Testis (tissue), 2 donors: ENCODE measurements at regions not wholly inside any gene's neighbourhood (a gene's known extent, or its start where the extent isn't known, plus 50 kb on each side); places are given as distances from the start of the nearest gene placed in this dataset.

ENCODE experiments used
- CTCF ChIP-seq, 3 experiments: fragments of 450-650 bp in 2 of 3; fragments of 200-600 bp in 1 of 3; sonication (generic) in 1 of 3; IDR thresholded peaks; one replicate each; pipeline ENCODE4 v1.5.1; 2016 to 2019; ENCODE audit warnings: antibody characterized with exemption in 3 of 3, mild to moderate bottlenecking in 2 of 3, moderate library complexity in 1 of 3
- POLR2A ChIP-seq: fragments of 450-650 bp; IDR thresholded peaks from one replicate; pipeline ENCODE4 v1.6.1; 2017; ENCODE audit warnings: antibody characterized with exemption, mild to moderate bottlenecking, moderate library complexity

GRCh38 chr18:72458271-72458670 is 85.9 kb downstream of the CBLN2 start:
- no peak for TF ChIP-seq CTCF (IDR thresholded peaks at IDR 0.05)
- TF ChIP-seq POLR2A: no peak
